Endothelial cell (in vitro differentiated cells): ENCODE measurements at regions not wholly inside any gene's neighbourhood (a gene's known extent, or its start where the extent isn't known, plus 50 kb on each side); places are given as distances from the start of the nearest gene placed in this dataset.
"Not testable (repeated sequence)": the region's sequence is repeated elsewhere in the genome, so short reads cannot be mapped to it uniquely, and the experiment has no call there.

Experiments
- DNase-seq: peaks from one replicate; pipeline ENCODE4 v3.0.0; 2021; ENCODE audit warnings: low spot score
- H3K27ac Mint-ChIP-seq: one replicate; pipeline ENCODE4 v1.8.0; 2021; ENCODE audit warnings: mixed read lengths, inconsistent platforms; ENCODE audit not compliant: unreplicated experiment
- H3K27me3 Mint-ChIP-seq: one replicate; pipeline ENCODE4 v1.8.0; 2021; ENCODE audit warnings: mild to moderate bottlenecking, moderate library complexity, mixed read lengths, inconsistent platforms; ENCODE audit not compliant: unreplicated experiment
- H3K36me3 Mint-ChIP-seq: one replicate; pipeline ENCODE4 v1.8.0; 2021; ENCODE audit warnings: mild to moderate bottlenecking, low read depth, mixed read lengths, inconsistent platforms; ENCODE audit not compliant: unreplicated experiment
- H3K4me1 Mint-ChIP-seq: one replicate; pipeline ENCODE4 v1.8.0; 2021; ENCODE audit warnings: mild to moderate bottlenecking, mixed read lengths, inconsistent platforms; ENCODE audit not compliant: unreplicated experiment
- H3K4me3 Mint-ChIP-seq: one replicate; pipeline ENCODE4 v1.8.0; 2021; ENCODE audit warnings: mild to moderate bottlenecking, mixed read lengths, inconsistent platforms; ENCODE audit not compliant: unreplicated experiment
- H3K9me3 Mint-ChIP-seq: one replicate; pipeline ENCODE4 v1.8.0; 2021; ENCODE audit warnings: mixed read lengths, inconsistent platforms; ENCODE audit not compliant: unreplicated experiment
- TF ChIP-seq, protein P1 (sequence below): fragments of 200-600 bp; sonication (generic); IDR thresholded peaks from one replicate; pipeline ENCODE4 v1.5.0; 2021; ENCODE audit warnings: antibody characterized with exemption; ENCODE audit not compliant: unreplicated experiment

DNA sequence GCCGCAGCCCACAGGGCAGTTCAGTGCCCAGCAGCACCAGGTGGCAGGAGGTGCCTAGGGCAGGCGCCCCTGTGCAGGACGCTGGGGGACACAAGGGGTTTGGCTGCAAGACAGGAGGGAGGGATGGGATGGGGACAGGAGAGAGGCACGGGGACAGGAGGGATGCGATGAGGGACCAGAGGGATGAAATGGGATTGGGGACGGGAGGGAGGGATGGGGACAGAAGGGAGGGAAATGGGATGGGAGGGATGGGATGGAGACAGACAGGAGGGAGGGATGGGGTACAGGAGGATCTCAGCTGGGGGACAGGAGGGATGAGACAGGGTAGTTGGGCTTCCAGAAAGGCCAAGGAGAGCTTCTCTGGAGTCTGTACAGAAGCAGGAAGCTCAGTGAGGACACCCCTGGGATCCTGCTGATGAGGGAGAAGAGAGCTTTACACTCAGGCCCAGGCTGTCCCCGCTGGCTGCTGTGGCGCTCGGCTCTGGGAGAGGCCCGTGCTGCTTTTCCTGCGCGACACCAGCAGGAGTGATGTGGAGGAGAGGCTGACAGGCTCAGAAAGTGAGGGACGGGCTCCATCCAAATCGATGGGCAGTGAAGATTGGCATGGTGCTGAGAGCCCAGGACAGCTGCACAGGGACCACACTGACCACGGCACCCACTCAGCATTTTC lies 400.8 kb downstream of the SMOC2 start:
- no peak overlapping the region for H3K27ac Mint-ChIP-seq
- peaks cover 3% of the 10 kb centered on the region for H3K4me1 Mint-ChIP-seq
- H3K27me3 Mint-ChIP-seq: peaks cover 14% of the 10 kb centered on the region
- no peak overlapping the region for H3K4me3 Mint-ChIP-seq
- peaks cover 15% of the 10 kb centered on the region for H3K36me3 Mint-ChIP-seq
- no peak for DNase-seq
- H3K9me3 Mint-ChIP-seq: peaks cover 4% of the 10 kb centered on the region
- TF ChIP-seq, protein P1, sequence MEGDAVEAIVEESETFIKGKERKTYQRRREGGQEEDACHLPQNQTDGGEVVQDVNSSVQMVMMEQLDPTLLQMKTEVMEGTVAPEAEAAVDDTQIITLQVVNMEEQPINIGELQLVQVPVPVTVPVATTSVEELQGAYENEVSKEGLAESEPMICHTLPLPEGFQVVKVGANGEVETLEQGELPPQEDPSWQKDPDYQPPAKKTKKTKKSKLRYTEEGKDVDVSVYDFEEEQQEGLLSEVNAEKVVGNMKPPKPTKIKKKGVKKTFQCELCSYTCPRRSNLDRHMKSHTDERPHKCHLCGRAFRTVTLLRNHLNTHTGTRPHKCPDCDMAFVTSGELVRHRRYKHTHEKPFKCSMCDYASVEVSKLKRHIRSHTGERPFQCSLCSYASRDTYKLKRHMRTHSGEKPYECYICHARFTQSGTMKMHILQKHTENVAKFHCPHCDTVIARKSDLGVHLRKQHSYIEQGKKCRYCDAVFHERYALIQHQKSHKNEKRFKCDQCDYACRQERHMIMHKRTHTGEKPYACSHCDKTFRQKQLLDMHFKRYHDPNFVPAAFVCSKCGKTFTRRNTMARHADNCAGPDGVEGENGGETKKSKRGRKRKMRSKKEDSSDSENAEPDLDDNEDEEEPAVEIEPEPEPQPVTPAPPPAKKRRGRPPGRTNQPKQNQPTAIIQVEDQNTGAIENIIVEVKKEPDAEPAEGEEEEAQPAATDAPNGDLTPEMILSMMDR: no peak

- H3K4me3 Mint-ChIP-seq: peak overlapping the region; percentile 51
- H3K4me1 Mint-ChIP-seq, H3K9me3 Mint-ChIP-seq, DNase-seq: not testable (repeated sequence)
- peaks cover 15% of the 10 kb centered on the region for H3K36me3 Mint-ChIP-seq
- peak overlapping the region; percentile 30 for H3K27ac Mint-ChIP-seq
- H3K27me3 Mint-ChIP-seq: peaks cover 17% of the 10 kb centered on the region
These were observed 399.9 kb downstream of the SMOC2 start for GRCh38 chr6:168840932-168841331.

- H3K4me3 Mint-ChIP-seq, H3K27ac Mint-ChIP-seq, H3K9me3 Mint-ChIP-seq, H3K4me1 Mint-ChIP-seq, DNase-seq: not testable (repeated sequence)
- H3K36me3 Mint-ChIP-seq: peaks cover 15% of the 10 kb centered on the region
- H3K27me3 Mint-ChIP-seq: peaks cover 17% of the 10 kb centered on the region
These were observed 399.3 kb downstream of the SMOC2 start for GRCh38 chr6:168840299-168840698.

GRCh38 chr6:168838037-168838399 lies 397.0 kb downstream of the SMOC2 start:
- TF ChIP-seq, protein P1: no peak
- Mint-ChIP-seq H3K27me3 (peaks cover 19% of the 10 kb centered on the region), H3K9me3 (peaks cover 4% of the 10 kb centered on the region), H3K4me1 (peaks cover 3% of the 10 kb centered on the region), H3K4me3 (no peak overlapping the region), H3K36me3 (peaks cover 15% of the 10 kb centered on the region), H3K27ac (no peak overlapping the region)
- no peak for DNase-seq

- Mint-ChIP-seq H3K27me3 (peaks cover 19% of the 10 kb centered on the region), H3K9me3 (peaks cover 4% of the 10 kb centered on the region), H3K27ac (no peak overlapping the region), H3K4me1 (peaks cover 3% of the 10 kb centered on the region), H3K4me3 (no peak overlapping the region), H3K36me3 (peaks cover 15% of the 10 kb centered on the region)
- TF ChIP-seq, protein P1: no peak
- no peak for DNase-seq
These were observed 396.5 kb downstream of the SMOC2 start for GRCh38 chr6:168837254-168838036.

GRCh38 chr6:168835991-168836390 lies 395.0 kb downstream of the SMOC2 start:
- no peak for DNase-seq
- no peak overlapping the region for H3K27ac Mint-ChIP-seq
- peaks cover 19% of the 10 kb centered on the region for H3K27me3 Mint-ChIP-seq
- TF ChIP-seq, protein P1: no peak
- H3K4me3 Mint-ChIP-seq: no peak overlapping the region
- peaks cover 3% of the 10 kb centered on the region for H3K4me1 Mint-ChIP-seq
- peaks cover 4% of the 10 kb centered on the region for H3K9me3 Mint-ChIP-seq
- H3K36me3 Mint-ChIP-seq: peaks cover 13% of the 10 kb centered on the region
